ENCODE measurements at regions not wholly inside any gene's neighbourhood (a gene's known extent, or its start where the extent isn't known, plus 50 kb on each side); places are given as distances from the start of the nearest gene placed in this dataset.

DNA sequence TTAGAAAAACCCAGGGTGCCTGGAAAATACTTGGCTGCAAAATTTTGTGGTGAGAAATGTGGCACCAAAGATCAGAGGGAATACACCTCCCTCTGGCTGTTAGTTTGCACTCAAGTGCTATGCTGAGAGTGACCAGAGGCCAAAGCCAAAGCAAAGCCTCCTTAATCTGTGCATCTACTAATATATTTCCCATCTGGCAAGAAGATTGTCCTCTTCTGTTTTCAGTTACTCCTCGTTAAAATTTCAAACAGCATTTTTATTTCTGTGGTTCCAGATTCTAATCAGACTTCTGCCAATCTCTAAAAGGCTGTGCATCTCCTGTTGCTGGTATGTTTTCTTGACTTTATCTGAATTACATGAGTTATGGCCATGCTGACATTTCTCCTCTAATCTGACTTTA lies 327.4 kb downstream of the TBX15 start:
- no peaks in the 10 kb centered on the region for H3K9me3 ChIP-seq (ENCODE audit: control insufficient read depth, insufficient read depth, low read length)
- no peak overlapping the region for H3K18ac ChIP-seq (ENCODE audit: low read depth, low read length)
- H3K4me2 ChIP-seq (ENCODE audit: low read depth, low read length), result no peak overlapping the region
- no peak overlapping the region for H3K9ac ChIP-seq (ENCODE audit: low read depth, low read length)
- CTCF ChIA-PET, result no interaction called here
- H3K27ac ChIP-seq (ENCODE audit: insufficient read depth, low read length), result no peak overlapping the region
- H2BK15ac ChIP-seq (ENCODE audit: low read depth, low read length), result no peak overlapping the region
- H3K27me3 ChIP-seq (ENCODE audit: control insufficient read depth, insufficient read depth, low read length), result no peaks in the 10 kb centered on the region
- DNase-seq (no peak), ATAC-seq (ENCODE audit: low read depth) (no peak)
- no peaks in the 10 kb centered on the region for H3K4me1 ChIP-seq (ENCODE audit: control insufficient read depth, insufficient read depth, low read length)
- no peaks in the 10 kb centered on the region for H3K9me1 ChIP-seq (ENCODE audit: insufficient read depth, low read length)
- no peaks in the 10 kb centered on the region for H3K79me1 ChIP-seq (ENCODE audit: low read depth in 1 of 2, low read length in 2 of 2)
- H3K4me3 ChIP-seq (ENCODE audit: insufficient read depth, low read depth, low read length), result no peak overlapping the region
- H2AFZ ChIP-seq (replicated peaks; ENCODE audit: low read length, poor library complexity), result no peak overlapping the region
- TF ChIP-seq FOS (IDR thresholded peaks at IDR 0.05; ENCODE audit: low read depth, low read length), result no peak
- TF ChIP-seq, protein P1, sequence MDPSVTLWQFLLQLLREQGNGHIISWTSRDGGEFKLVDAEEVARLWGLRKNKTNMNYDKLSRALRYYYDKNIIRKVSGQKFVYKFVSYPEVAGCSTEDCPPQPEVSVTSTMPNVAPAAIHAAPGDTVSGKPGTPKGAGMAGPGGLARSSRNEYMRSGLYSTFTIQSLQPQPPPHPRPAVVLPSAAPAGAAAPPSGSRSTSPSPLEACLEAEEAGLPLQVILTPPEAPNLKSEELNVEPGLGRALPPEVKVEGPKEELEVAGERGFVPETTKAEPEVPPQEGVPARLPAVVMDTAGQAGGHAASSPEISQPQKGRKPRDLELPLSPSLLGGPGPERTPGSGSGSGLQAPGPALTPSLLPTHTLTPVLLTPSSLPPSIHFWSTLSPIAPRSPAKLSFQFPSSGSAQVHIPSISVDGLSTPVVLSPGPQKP (IDR thresholded peaks at IDR 0.05; ENCODE audit: borderline replicate concordance, low read depth, low read length), result no peak
- no peak for TF ChIP-seq RCOR1 (IDR thresholded peaks at IDR 0.05; ENCODE audit: insufficient replicate concordance, low read length)
- no peak for TF ChIP-seq BHLHE40 (IDR thresholded peaks at IDR 0.05; ENCODE audit: low read depth, low read length)
- TF ChIP-seq SMC3 (IDR thresholded peaks at IDR 0.05; ENCODE audit: low read depth, low read length), result no peak
- TF ChIP-seq MAFK (IDR thresholded peaks at IDR 0.05; ENCODE audit: low read depth, low read length), result no peak
- TF ChIP-seq USF2 (IDR thresholded peaks at IDR 0.05; ENCODE audit: low read depth, low read length), result no peak
- TF ChIP-seq CTCF (conservative IDR thresholded peaks at IDR 0.05; ENCODE audit: low read depth, low read length), result no peak
- TF ChIP-seq NFE2L2 (IDR thresholded peaks at IDR 0.05; ENCODE audit: low read depth, low read length), result no peak
- TF ChIP-seq RAD21 (IDR thresholded peaks at IDR 0.05; ENCODE audit: low read length), result no peak
- TF ChIP-seq MXI1 (IDR thresholded peaks at IDR 0.05; ENCODE audit: borderline replicate concordance, low read depth, low read length), result no peak
- TF ChIP-seq RFX5 (IDR thresholded peaks at IDR 0.05; ENCODE audit: low read depth, low read length), result no peak
- no peak for TF ChIP-seq MAZ (IDR thresholded peaks at IDR 0.05; ENCODE audit: borderline replicate concordance, low read depth, low read length)
- no peak for TF ChIP-seq POLR2A (IDR thresholded peaks at IDR 0.05; ENCODE audit: low read depth, low read length)
- no peak for TF ChIP-seq CHD1 (IDR thresholded peaks at IDR 0.05; ENCODE audit: low read depth, low read length)
- TF ChIP-seq CEBPB (IDR thresholded peaks at IDR 0.05; ENCODE audit: low read depth, low read length), result no peak
- H4K91ac ChIP-seq (ENCODE audit: insufficient read depth, low read depth, low read length), result no peak overlapping the region
- BruUV-seq (replicated peaks), result no TSS peak
- H4K5ac ChIP-seq (ENCODE audit: low read depth, low read length), result no peak overlapping the region
- H3K56ac ChIP-seq (ENCODE audit: extremely low read depth, insufficient read depth, low read length), result no peak overlapping the region
- H3K4ac ChIP-seq (ENCODE audit: low read depth, low read length), result no peak overlapping the region
- no peaks in the 10 kb centered on the region for H4K20me1 ChIP-seq (ENCODE audit: insufficient read depth, low read length)
- no peak overlapping the region for H4K8ac ChIP-seq (ENCODE audit: low read depth in 2 of 2, low read length in 2 of 2)
- no peak overlapping the region for H2AK5ac ChIP-seq (ENCODE audit: low read depth, low read length)
- H2AK9ac ChIP-seq (replicated peaks; ENCODE audit: low read depth, low read length, poor library complexity), result no peak overlapping the region
- H3K14ac ChIP-seq (replicated peaks; ENCODE audit: low read depth, low read length), result no peak overlapping the region
- dilution Hi-C loops (cut with HindIII; ENCODE audit: low sequenced_read_pairs, unreplicated experiment) (no loop called here), intact Hi-C loops (cut with micrococcal nuclease) (no loop called here), in situ Hi-C loops (cut with MboI; ENCODE audit: low sequenced_read_pairs) (no loop called here)
- H3K23ac ChIP-seq (ENCODE audit: low read depth, low read length), result no peak overlapping the region
- WGBS, 2 experiments (ENCODE audit: extremely low coverage in 2 of 2, insufficient read length in 1 of 2), result 0% methylated on average over 1 of the region's 1 CpG; no CpG with 5 or more reads in 1 of the 2 experiments
- no peak overlapping the region for H2BK20ac ChIP-seq (ENCODE audit: low read depth, low read length)
- POLR2A ChIA-PET (ENCODE audit: unreplicated experiment), result no interaction called here
- no peak overlapping the region for H2BK5ac ChIP-seq (ENCODE audit: low read depth, low read length, poor library complexity, severe bottlenecking)
- no peak overlapping the region for H2BK120ac ChIP-seq (ENCODE audit: low read depth, low read length)
- H3K36me3 ChIP-seq (ENCODE audit: control insufficient read depth, insufficient read depth, low read length), result no peaks in the 10 kb centered on the region
